ENCODE measurements at regions not wholly inside any gene's neighbourhood (a gene's known extent, or its start where the extent isn't known, plus 50 kb on each side); places are given as distances from the start of the nearest gene placed in this dataset.

GRCh38 chr18:43571078-43571689 lies 293.9 kb upstream of the SYT4 start:
- H2AFZ ChIP-seq, result no peak overlapping the region
- H3K4me2 ChIP-seq (ENCODE audit: unreplicated experiment), result no peak overlapping the region
- H4K20me1 ChIP-seq (ENCODE audit: insufficient read depth), result no peaks in the 10 kb centered on the region
- H3K4me1 ChIP-seq (ENCODE audit: insufficient read depth), result no peaks in the 10 kb centered on the region
- peak; percentile 58 for DNase-seq
- no peak overlapping the region for H3K4me3 ChIP-seq
- peaks cover 30% of the 10 kb centered on the region for H3K27me3 ChIP-seq (replicated peaks; ENCODE audit: insufficient read depth)
- H3K9me3 ChIP-seq (ENCODE audit: low read depth), result no peaks in the 10 kb centered on the region
- 13 to 14% methylated on average over 4 of the region's 4 CpGs for WGBS, 2 experiments (ENCODE audit: low coverage in 1 of 2, low lambda C conversion rate in 2 of 2, missing lambda C conversion rate in 2 of 2)
- H3F3A ChIP-seq (ENCODE audit: insufficient read depth), result no peaks in the 10 kb centered on the region
- no peak overlapping the region for H3K27ac ChIP-seq
- no peaks in the 10 kb centered on the region for H3K79me2 ChIP-seq (ENCODE audit: insufficient read depth)
- H3K9me2 ChIP-seq (ENCODE audit: insufficient read depth), result no peaks in the 10 kb centered on the region
- in situ Hi-C loops (cut with MboI), result loop anchor here (25.0 kb wide), 1 partner anchor 984 kb away; no protein-coding TSS in a partner anchor
- TF ChIP-seq EZH2 (IDR thresholded peaks at IDR 0.05; ENCODE audit: insufficient read depth, poor library complexity, severe bottlenecking) (no peak), EZH2phosphoT487 (IDR thresholded peaks at IDR 0.05; ENCODE audit: insufficient read depth, low read depth) (no peak)
- no peak overlapping the region for H3K9ac ChIP-seq
- H3K36me3 ChIP-seq (ENCODE audit: low read depth), result no peaks in the 10 kb centered on the region

- DNase-seq, result no peak
- no peaks in the 10 kb centered on the region for H3K4me1 ChIP-seq (ENCODE audit: insufficient read depth)
- H3K36me3 ChIP-seq (ENCODE audit: low read depth), result no peaks in the 10 kb centered on the region
- no peak overlapping the region for H3K4me2 ChIP-seq (ENCODE audit: unreplicated experiment)
- in situ Hi-C loops (cut with MboI), result loop anchor here (25.0 kb wide), 1 partner anchor 985 kb away; no protein-coding TSS in a partner anchor
- H3K79me2 ChIP-seq (ENCODE audit: insufficient read depth), result no peaks in the 10 kb centered on the region
- H3K4me3 ChIP-seq, result no peak overlapping the region
- H3K27me3 ChIP-seq (replicated peaks; ENCODE audit: insufficient read depth), result peaks cover 28% of the 10 kb centered on the region
- WGBS, 2 experiments (ENCODE audit: low coverage in 1 of 2, low lambda C conversion rate in 2 of 2, missing lambda C conversion rate in 2 of 2), result 22 to 25% methylated on average over 2 of the region's 2 CpGs
- H4K20me1 ChIP-seq (ENCODE audit: insufficient read depth), result no peaks in the 10 kb centered on the region
- no peaks in the 10 kb centered on the region for H3K9me3 ChIP-seq (ENCODE audit: low read depth)
- TF ChIP-seq EZH2 (IDR thresholded peaks at IDR 0.05; ENCODE audit: insufficient read depth, poor library complexity, severe bottlenecking) (no peak), EZH2phosphoT487 (IDR thresholded peaks at IDR 0.05; ENCODE audit: insufficient read depth, low read depth) (no peak)
- no peak overlapping the region for H3K9ac ChIP-seq
- no peak overlapping the region for H2AFZ ChIP-seq
- H3K27ac ChIP-seq, result no peak overlapping the region
- no peaks in the 10 kb centered on the region for H3F3A ChIP-seq (ENCODE audit: insufficient read depth)
- no peaks in the 10 kb centered on the region for H3K9me2 ChIP-seq (ENCODE audit: insufficient read depth)
These were observed 294.9 kb upstream of the SYT4 start for GRCh38 chr18:43572163-43572562.

- no peak overlapping the region for H2AFZ ChIP-seq
- no peak for DNase-seq
- peaks cover 23% of the 10 kb centered on the region for H3K27me3 ChIP-seq (replicated peaks; ENCODE audit: insufficient read depth)
- no peak overlapping the region for H3K9ac ChIP-seq
- no peak overlapping the region for H3K4me2 ChIP-seq (ENCODE audit: unreplicated experiment)
- H3K4me3 ChIP-seq, result no peak overlapping the region
- H4K20me1 ChIP-seq (ENCODE audit: insufficient read depth), result no peaks in the 10 kb centered on the region
- H3K79me2 ChIP-seq (ENCODE audit: insufficient read depth), result no peaks in the 10 kb centered on the region
- H3K36me3 ChIP-seq (ENCODE audit: low read depth), result no peaks in the 10 kb centered on the region
- H3F3A ChIP-seq (ENCODE audit: insufficient read depth), result no peaks in the 10 kb centered on the region
- no peaks in the 10 kb centered on the region for H3K9me3 ChIP-seq (ENCODE audit: low read depth)
- no peak overlapping the region for H3K27ac ChIP-seq
- in situ Hi-C loops (cut with MboI), result loop anchor here (25.0 kb wide), 1 partner anchor 988 kb away; no protein-coding TSS in a partner anchor
- no peaks in the 10 kb centered on the region for H3K9me2 ChIP-seq (ENCODE audit: insufficient read depth)
- WGBS, 2 experiments (ENCODE audit: low coverage in 1 of 2, low lambda C conversion rate in 2 of 2, missing lambda C conversion rate in 2 of 2), result 56 to 60% methylated on average over 3 of the region's 3 CpGs
- H3K4me1 ChIP-seq (ENCODE audit: insufficient read depth), result no peaks in the 10 kb centered on the region
- TF ChIP-seq EZH2phosphoT487 (IDR thresholded peaks at IDR 0.05; ENCODE audit: insufficient read depth, low read depth) (no peak), EZH2 (IDR thresholded peaks at IDR 0.05; ENCODE audit: insufficient read depth, poor library complexity, severe bottlenecking) (no peak)
These were observed 297.7 kb upstream of the SYT4 start for GRCh38 chr18:43574974-43575373.

- Histone ChIP-seq H3K9ac (no peak overlapping the region), H3K27ac (no peak overlapping the region), H3K4me3 (no peak overlapping the region), H3K36me3 (ENCODE audit: low read depth) (no peaks in the 10 kb centered on the region), H3K4me1 (ENCODE audit: insufficient read depth) (no peaks in the 10 kb centered on the region), H3K27me3 (replicated peaks; ENCODE audit: insufficient read depth) (peaks cover 22% of the 10 kb centered on the region), H3K9me3 (ENCODE audit: low read depth) (no peaks in the 10 kb centered on the region), H3K4me2 (ENCODE audit: unreplicated experiment) (no peak overlapping the region), H4K20me1 (ENCODE audit: insufficient read depth) (no peaks in the 10 kb centered on the region), H3K9me2 (ENCODE audit: insufficient read depth) (no peaks in the 10 kb centered on the region), H3F3A (ENCODE audit: insufficient read depth) (no peaks in the 10 kb centered on the region), H2AFZ (no peak overlapping the region), H3K79me2 (ENCODE audit: insufficient read depth) (no peaks in the 10 kb centered on the region)
- in situ Hi-C loops (cut with MboI), result no loop called here
- 19% methylated on average over 1 of the region's 1 CpG for WGBS, 2 experiments (ENCODE audit: low coverage in 1 of 2, low lambda C conversion rate in 2 of 2, missing lambda C conversion rate in 2 of 2)
- TF ChIP-seq EZH2phosphoT487 (IDR thresholded peaks at IDR 0.05; ENCODE audit: insufficient read depth, low read depth) (no peak), EZH2 (IDR thresholded peaks at IDR 0.05; ENCODE audit: insufficient read depth, poor library complexity, severe bottlenecking) (no peak)
- no peak for DNase-seq
These were observed 300.9 kb upstream of the SYT4 start for GRCh38 chr18:43578211-43578610.
